Adrenal gland (tissue), 5 donors: ENCODE measurements at regions not wholly inside any gene's neighbourhood (a gene's known extent, or its start where the extent isn't known, plus 50 kb on each side); places are given as distances from the start of the nearest gene placed in this dataset.

Experiments
- POLR2A ChIP-seq, 2 donors: fragments of 450-650 bp; IDR thresholded peaks; one replicate each; pipeline ENCODE4 v1.6.1; 2017; ENCODE audit warnings: antibody characterized with exemption in 2 of 2, mild to moderate bottlenecking in 2 of 2, moderate library complexity in 1 of 2
- TF ChIP-seq, protein P1 (sequence below), 6 experiments: fragments of 450-650 bp in 4 of 6; fragments of 200-600 bp in 2 of 6; sonication (generic) in 1 of 6; IDR thresholded peaks; 1 replicate in 5 of 6; 2 replicates in 1 of 6; pipeline versions ENCODE4 v1.5.1 to v1.8.0; 2016 to 2021; ENCODE audit warnings: antibody characterized with exemption in 6 of 6, mild to moderate bottlenecking in 2 of 6, moderate library complexity in 1 of 6
- donor health status: DM: no; HTN: no; CAD: no.

DNA sequence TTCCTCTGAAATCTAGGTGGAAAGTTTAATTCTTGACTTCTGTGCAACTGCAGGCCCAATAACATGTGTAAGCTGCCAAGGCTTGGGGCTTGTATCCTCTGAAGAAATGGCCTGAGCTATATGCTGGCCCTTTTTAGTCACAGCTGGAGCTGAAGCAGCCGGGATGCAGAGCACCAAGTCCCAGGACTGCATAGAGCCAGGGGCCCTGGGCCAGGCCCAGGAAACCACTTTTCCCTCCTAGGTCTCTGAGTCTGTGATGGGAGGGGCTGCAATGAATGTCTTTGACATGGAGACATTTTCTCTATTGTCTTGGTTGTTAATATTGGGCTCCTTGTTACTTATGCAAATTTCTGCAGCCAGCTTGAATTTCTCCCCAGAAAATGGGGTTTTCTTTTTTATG lies 588.5 kb downstream of the CENPC start:
- TF ChIP-seq, protein P1, sequence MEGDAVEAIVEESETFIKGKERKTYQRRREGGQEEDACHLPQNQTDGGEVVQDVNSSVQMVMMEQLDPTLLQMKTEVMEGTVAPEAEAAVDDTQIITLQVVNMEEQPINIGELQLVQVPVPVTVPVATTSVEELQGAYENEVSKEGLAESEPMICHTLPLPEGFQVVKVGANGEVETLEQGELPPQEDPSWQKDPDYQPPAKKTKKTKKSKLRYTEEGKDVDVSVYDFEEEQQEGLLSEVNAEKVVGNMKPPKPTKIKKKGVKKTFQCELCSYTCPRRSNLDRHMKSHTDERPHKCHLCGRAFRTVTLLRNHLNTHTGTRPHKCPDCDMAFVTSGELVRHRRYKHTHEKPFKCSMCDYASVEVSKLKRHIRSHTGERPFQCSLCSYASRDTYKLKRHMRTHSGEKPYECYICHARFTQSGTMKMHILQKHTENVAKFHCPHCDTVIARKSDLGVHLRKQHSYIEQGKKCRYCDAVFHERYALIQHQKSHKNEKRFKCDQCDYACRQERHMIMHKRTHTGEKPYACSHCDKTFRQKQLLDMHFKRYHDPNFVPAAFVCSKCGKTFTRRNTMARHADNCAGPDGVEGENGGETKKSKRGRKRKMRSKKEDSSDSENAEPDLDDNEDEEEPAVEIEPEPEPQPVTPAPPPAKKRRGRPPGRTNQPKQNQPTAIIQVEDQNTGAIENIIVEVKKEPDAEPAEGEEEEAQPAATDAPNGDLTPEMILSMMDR (IDR thresholded peaks at IDR 0.05) = no peak
- no peak for TF ChIP-seq POLR2A (IDR thresholded peaks at IDR 0.05)
